ENCODE measurements at regions not wholly inside any gene's neighbourhood (a gene's known extent, or its start where the extent isn't known, plus 50 kb on each side); places are given as distances from the start of the nearest gene placed in this dataset.

GRCh38 chr5:29382780-29383179, 1810.7 kb upstream of the CDH6 start:
- no peak for TF ChIP-seq CTCF (IDR thresholded peaks at IDR 0.05; ENCODE audit: borderline replicate concordance, control extremely low read depth, extremely low read depth, insufficient read depth, missing control alignments)
- in situ Hi-C loops (cut with MboI; ENCODE audit: low sequenced_read_pairs, unreplicated experiment) = no loop called here
- no peak for DNase-seq (ENCODE audit: low spot score)

GRCh38 chr5:29380029-29380428, 1813.5 kb upstream of the CDH6 start:
- in situ Hi-C loops (cut with MboI; ENCODE audit: low sequenced_read_pairs, unreplicated experiment) = no loop called here
- TF ChIP-seq CTCF (IDR thresholded peaks at IDR 0.05; ENCODE audit: borderline replicate concordance, control extremely low read depth, extremely low read depth, insufficient read depth, missing control alignments) = no peak
- no peak for DNase-seq (ENCODE audit: low spot score)

- no peak for TF ChIP-seq CTCF (IDR thresholded peaks at IDR 0.05; ENCODE audit: borderline replicate concordance, control extremely low read depth, extremely low read depth, insufficient read depth, missing control alignments)
- in situ Hi-C loops (cut with MboI; ENCODE audit: low sequenced_read_pairs, unreplicated experiment) = no loop called here
- DNase-seq (ENCODE audit: low spot score) = no peak
Measured at GRCh38 chr5:29379619-29380018, 1813.9 kb upstream of the CDH6 start.

GRCh38 chr5:29378104-29378503, 1815.4 kb upstream of the CDH6 start:
- no peak for DNase-seq (ENCODE audit: low spot score)
- in situ Hi-C loops (cut with MboI; ENCODE audit: low sequenced_read_pairs, unreplicated experiment) = no loop called here

GRCh38 chr5:29370248-29370647, 1823.2 kb upstream of the CDH6 start:
- no peak for DNase-seq (ENCODE audit: low spot score)
- TF ChIP-seq CTCF (IDR thresholded peaks at IDR 0.05; ENCODE audit: borderline replicate concordance, control extremely low read depth, extremely low read depth, insufficient read depth, missing control alignments) = no peak
- in situ Hi-C loops (cut with MboI; ENCODE audit: low sequenced_read_pairs, unreplicated experiment) = no loop called here

More at GRCh38 chr5:29378104-29378503, 1815.4 kb upstream of the CDH6 start:
- no peak for TF ChIP-seq CTCF (IDR thresholded peaks at IDR 0.05; ENCODE audit: borderline replicate concordance, control extremely low read depth, extremely low read depth, insufficient read depth, missing control alignments)

- no peak for TF ChIP-seq CTCF (IDR thresholded peaks at IDR 0.05; ENCODE audit: borderline replicate concordance, control extremely low read depth, extremely low read depth, insufficient read depth, missing control alignments)
- no peak for DNase-seq (ENCODE audit: low spot score)
- in situ Hi-C loops (cut with MboI; ENCODE audit: low sequenced_read_pairs, unreplicated experiment) = no loop called here
Measured at GRCh38 chr5:29367176-29367833, 1826.2 kb upstream of the CDH6 start.

Measured in GM13976 (cell line).